ENCODE measurements at regions not wholly inside any gene's neighbourhood (a gene's known extent, or its start where the extent isn't known, plus 50 kb on each side); places are given as distances from the start of the nearest gene placed in this dataset.

DNA sequence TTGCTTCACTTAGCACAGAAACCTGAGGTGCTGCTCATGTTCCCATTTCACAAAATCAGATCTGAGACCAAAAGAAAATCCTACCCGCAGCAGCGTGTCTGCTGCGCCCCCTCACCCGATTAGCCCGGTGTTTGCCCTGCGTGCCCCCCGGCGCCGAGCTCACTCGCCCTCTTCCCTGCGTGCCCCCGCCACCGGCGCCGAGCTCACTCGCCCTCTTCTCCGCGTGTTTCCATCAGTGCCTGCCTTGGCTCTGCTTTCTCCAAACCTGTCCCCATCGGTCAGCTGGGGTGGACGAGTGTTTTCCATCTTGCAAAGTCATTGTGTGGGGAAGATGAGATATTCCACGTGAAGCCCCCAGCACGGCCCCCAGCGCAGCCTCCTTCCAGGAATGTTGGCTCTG lies 225.3 kb upstream of the PITRM1 start:
- ATAC-seq (no peak), DNase-seq (peak in 1 of 3 donors; percentile 49)
- Histone ChIP-seq H3K27ac (no peak overlapping the region), H3K4me3 (no peak overlapping the region), H3K36me3 (no peaks in the 10 kb centered on the region), H3K9me3 (no peaks in the 10 kb centered on the region), H3K27me3 (no peaks in the 10 kb centered on the region), H3K4me1 (no peaks in the 10 kb centered on the region)
- intact Hi-C loops (cut with DNase I): no loop called here
- 59% methylated on average over 14 of the region's 23 CpGs for WGBS (ENCODE audit: insufficient coverage, low coverage, low lambda C conversion rate, missing lambda C conversion rate)
- TF ChIP-seq CTCF (IDR thresholded peaks at IDR 0.05) (no peak), POLR2A (IDR thresholded peaks at IDR 0.05) (no peak)

- 64% methylated on average over 4 of the region's 4 CpGs for WGBS (ENCODE audit: insufficient coverage, low coverage, low lambda C conversion rate, missing lambda C conversion rate)
- no peaks in the 10 kb centered on the region for H3K4me1 ChIP-seq
- intact Hi-C loops (cut with DNase I): no loop called here
- H3K27me3 ChIP-seq: no peaks in the 10 kb centered on the region
- no peak overlapping the region for H3K27ac ChIP-seq
- DNase-seq (no peak), ATAC-seq (no peak)
- H3K4me3 ChIP-seq: no peak overlapping the region
- no peak for TF ChIP-seq CTCF (IDR thresholded peaks at IDR 0.05)
- TF ChIP-seq POLR2A (IDR thresholded peaks at IDR 0.05): no peak
- no peaks in the 10 kb centered on the region for H3K36me3 ChIP-seq
- H3K9me3 ChIP-seq: no peaks in the 10 kb centered on the region
These were observed 224.6 kb upstream of the PITRM1 start for GRCh38 chr10:3397231-3397630.

- DNase-seq (no peak), ATAC-seq (no peak)
- H3K27ac ChIP-seq: no peak overlapping the region
- no peaks in the 10 kb centered on the region for H3K36me3 ChIP-seq
- H3K4me3 ChIP-seq: no peak overlapping the region
- WGBS (ENCODE audit: insufficient coverage, low coverage, low lambda C conversion rate, missing lambda C conversion rate): 43% methylated on average over 1 of the region's 10 CpGs
- intact Hi-C loops (cut with DNase I): no loop called here
- H3K4me1 ChIP-seq: no peaks in the 10 kb centered on the region
- no peaks in the 10 kb centered on the region for H3K27me3 ChIP-seq
- no peaks in the 10 kb centered on the region for H3K9me3 ChIP-seq
- no peak for TF ChIP-seq POLR2A (IDR thresholded peaks at IDR 0.05)
- TF ChIP-seq CTCF (IDR thresholded peaks at IDR 0.05): no peak
These were observed 223.5 kb upstream of the PITRM1 start for GRCh38 chr10:3396116-3396515.

DNA sequence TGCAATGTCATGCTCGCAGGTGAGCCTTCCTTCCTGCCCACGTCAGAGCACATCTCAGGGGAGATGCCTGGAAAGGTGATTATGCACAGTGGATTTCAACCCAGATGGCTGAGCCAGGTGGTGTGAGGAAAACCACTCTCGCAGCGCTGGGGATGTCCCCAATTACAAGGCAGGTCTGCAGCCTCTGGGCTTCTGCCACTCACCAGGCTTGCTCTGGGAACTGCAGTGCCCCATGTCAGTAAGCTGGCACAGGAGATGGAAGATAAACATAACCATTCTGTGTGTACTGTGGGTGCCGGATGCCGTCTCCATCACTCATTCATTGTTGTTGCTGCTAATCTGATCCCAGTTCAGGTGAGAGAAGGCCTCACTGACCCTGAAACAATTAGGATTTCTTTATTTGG lies 222.9 kb upstream of the PITRM1 start:
- H3K27ac ChIP-seq: no peak overlapping the region
- no peak for DNase-seq
- intact Hi-C loops (cut with DNase I): no loop called here
- ATAC-seq: peak in 2 of 4 donors; percentile 9 to 21
- TF ChIP-seq POLR2A (IDR thresholded peaks at IDR 0.05) (no peak), CTCF (IDR thresholded peaks at IDR 0.05) (no peak)
- H3K9me3 ChIP-seq: no peaks in the 10 kb centered on the region
- H3K27me3 ChIP-seq: no peaks in the 10 kb centered on the region
- no peaks in the 10 kb centered on the region for H3K36me3 ChIP-seq
- WGBS (ENCODE audit: insufficient coverage, low coverage, low lambda C conversion rate, missing lambda C conversion rate): 62% methylated on average over 5 of the region's 6 CpGs
- H3K4me1 ChIP-seq: no peaks in the 10 kb centered on the region
- H3K4me3 ChIP-seq: no peak overlapping the region

DNA sequence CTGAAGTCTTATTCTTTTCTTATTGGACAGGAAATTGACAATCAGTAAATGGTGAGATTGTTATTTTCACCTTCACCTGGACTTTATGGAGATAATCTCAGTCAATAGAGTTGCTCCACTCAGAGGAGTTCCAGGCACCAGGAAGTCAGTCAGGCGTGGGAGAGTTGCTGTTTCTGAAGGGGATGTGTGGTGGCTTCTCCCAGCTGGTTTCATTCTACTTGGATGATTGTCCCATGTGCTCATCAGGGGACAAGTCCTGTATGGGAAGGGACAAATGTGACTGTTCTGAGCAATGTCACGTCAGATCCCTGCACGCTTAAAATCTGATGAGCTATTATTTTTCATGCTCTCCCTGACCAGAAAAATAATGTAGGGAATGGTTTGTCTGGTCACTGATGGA lies 222.5 kb upstream of the PITRM1 start:
- no peak overlapping the region for H3K27ac ChIP-seq
- no peak for TF ChIP-seq CTCF (IDR thresholded peaks at IDR 0.05)
- intact Hi-C loops (cut with DNase I): no loop called here
- no peaks in the 10 kb centered on the region for H3K4me1 ChIP-seq
- H3K9me3 ChIP-seq: no peaks in the 10 kb centered on the region
- no peaks in the 10 kb centered on the region for H3K36me3 ChIP-seq
- no peak overlapping the region for H3K4me3 ChIP-seq
- 71% methylated on average over 3 of the region's 3 CpGs for WGBS (ENCODE audit: insufficient coverage, low coverage, low lambda C conversion rate, missing lambda C conversion rate)
- H3K27me3 ChIP-seq: no peaks in the 10 kb centered on the region
- no peak for DNase-seq
- no peak for ATAC-seq

Data from right lobe of liver (tissue), 6 donors.